H54 (cell line): ENCODE measurements at regions not wholly inside any gene's neighbourhood (a gene's known extent, or its start where the extent isn't known, plus 50 kb on each side); places are given as distances from the start of the nearest gene placed in this dataset.

Experiments used
- DNase-seq: peaks from one replicate; pipeline ENCODE4 v3.0.0; 2011; ENCODE audit warnings: low spot score, mixed read lengths; ENCODE audit not compliant: insufficient read length
- FAIRE-seq: peaks from 3 replicates; lab custom pipeline; 2011; peaks lifted over from hg19 to GRCh38; lab: Jason Lieb, UNC
- POLR2A ChIP-seq: IDR thresholded peaks from 2 replicates; pipeline ENCODE4 v1.6.1; 2011; ENCODE audit warnings: low read depth, mild to moderate bottlenecking, low read length

DNA sequence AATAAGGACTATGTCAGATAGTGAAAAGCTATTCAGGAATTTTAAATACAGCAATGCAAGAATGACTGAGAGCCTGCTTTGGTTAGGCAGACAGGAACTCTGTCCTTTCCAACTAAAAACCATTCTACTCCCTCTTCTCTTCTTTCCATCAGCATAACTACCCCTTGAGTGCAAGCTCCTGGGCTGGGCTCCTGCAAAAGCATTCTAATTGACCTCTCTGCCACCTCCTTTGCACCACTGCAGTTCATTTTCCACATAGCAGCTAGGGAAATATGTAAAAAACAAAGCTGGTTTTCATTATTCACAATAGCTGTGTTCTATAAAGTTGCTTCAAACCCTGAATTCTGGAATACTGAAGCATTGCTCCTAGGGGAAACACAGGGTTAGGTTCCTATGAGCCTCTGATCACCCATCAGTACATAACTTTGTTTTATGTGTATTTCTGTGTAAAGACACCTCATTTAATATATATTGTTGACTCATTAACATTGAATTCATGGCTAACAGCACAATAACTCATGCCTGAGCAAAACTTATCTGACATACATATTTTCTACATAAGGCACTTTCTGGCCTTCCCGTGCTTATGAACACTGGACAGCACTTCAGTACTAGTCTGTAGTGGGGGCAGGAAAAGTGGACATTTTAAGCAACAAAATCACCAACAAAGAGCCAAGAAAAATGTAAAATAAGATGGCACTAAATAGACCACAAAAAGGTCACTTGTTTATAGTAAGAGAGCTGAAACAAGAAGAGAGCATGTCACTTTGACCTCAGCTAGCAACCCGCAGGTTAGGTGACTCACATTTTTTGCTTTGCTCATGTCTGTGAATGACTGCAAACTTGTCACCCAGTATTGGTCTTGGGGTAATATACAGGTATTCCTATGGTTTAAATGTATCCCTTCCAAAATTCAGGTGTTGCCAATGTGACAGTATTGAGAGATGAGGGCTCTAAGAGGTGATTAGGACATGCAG, 57.9 kb upstream of the IRF2BP2 start:
- FAIRE-seq (no peak), DNase-seq (no peak)
- TF ChIP-seq POLR2A: no peak

DNA sequence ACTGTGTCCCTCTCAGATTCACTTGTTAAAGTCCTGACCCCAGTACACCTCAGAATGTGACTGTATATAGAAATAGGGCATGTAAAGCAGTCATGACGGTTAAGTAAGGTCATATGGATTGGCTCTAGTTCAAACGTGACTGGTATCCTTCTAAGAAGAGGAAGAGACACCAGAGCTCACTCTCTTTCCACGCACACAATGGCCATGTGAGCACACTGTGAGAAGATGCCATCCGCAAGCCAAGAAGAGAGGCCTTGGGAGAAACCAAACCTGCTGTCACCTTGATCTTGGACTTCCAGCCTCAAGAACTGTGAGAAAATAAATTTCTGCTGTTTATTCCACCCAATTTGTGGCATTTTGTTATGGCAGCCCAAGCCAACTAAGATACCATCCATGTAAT, 56.8 kb upstream of the IRF2BP2 start:
- no peak for DNase-seq
- FAIRE-seq: no peak
- no peak for TF ChIP-seq POLR2A

DNA sequence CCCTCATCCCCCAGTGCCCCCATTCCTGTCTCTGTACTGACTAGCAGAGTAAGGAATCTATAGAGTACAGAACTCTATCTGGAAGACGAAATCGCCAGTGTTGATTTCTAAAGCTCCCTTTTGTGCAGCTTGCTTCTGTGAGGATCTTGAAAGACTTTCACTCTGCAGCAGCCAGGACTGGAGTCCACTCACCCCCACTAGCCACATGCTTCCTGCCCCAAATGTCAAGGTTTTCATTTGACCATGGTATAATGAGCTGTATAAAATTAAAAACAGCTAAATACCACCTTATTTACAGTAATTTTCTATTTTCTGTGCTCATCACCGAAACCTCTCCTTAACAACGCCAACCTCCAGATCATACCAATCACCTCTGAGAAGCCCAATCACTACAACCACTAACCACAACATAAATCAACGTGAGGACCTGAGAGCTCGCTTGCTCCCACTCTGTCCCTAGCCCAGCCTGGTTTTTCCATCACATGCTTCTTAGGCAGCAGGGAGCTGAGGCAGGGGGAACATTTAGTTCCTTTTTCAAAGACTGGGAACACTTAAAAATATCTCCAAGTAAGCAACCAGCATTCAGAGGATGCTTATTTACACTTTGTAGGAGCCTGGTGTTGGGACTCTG, 56.1 kb upstream of the IRF2BP2 start:
- no peak for FAIRE-seq
- TF ChIP-seq POLR2A: no peak
- DNase-seq: no peak

DNA sequence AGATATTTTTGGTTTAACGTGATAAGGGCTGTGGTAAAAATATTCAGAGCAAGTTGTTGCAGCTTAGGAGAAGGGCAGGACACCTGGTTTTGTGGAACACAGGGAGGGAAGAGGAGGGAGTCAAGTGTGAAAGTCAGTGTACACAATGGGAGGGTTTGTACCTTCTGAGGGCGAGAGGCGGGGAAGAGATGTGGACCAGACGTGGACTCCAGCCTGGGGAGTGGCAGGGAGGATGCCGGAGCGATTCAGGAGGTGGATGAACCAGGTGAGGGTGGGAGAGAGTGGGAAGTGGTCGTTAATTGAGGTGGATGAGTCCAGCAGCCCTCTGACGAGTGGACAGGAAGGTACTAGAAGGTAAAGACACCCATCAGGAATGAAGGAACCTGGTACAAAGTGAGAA, 52.2 kb upstream of the IRF2BP2 start:
- FAIRE-seq (no peak), DNase-seq (no peak)
- TF ChIP-seq POLR2A: no peak

DNA sequence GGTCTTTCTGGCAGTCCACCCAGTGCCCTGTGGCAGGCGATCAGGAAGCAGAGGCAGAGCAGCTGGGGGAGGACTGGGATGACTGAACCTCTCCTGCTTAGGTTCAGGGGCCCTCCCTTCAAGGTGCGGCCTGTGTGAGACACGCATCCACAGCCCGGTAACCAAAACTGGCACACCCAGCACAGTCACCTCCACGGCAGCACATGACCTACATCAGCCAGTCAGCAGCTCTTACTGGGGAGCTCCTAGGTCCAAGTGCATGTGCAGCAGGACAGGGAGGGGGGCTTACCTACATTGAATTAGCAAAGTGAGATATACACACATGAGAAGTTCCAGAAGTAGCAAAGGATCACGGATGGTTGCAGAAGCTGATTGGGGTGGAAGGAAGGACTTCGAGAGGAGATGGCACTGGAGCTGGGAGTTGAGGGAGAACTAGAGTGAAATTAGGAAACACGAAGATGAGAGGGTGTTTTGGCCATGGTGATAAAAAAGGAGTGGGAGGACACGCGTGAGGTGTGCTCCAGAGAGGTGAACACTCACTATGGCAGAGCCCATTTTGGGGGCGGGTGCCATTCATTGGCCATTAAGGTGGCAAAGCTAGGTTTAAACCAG, 51.4 kb upstream of the IRF2BP2 start:
- no peak for DNase-seq
- TF ChIP-seq POLR2A: no peak
- no peak for FAIRE-seq

DNA sequence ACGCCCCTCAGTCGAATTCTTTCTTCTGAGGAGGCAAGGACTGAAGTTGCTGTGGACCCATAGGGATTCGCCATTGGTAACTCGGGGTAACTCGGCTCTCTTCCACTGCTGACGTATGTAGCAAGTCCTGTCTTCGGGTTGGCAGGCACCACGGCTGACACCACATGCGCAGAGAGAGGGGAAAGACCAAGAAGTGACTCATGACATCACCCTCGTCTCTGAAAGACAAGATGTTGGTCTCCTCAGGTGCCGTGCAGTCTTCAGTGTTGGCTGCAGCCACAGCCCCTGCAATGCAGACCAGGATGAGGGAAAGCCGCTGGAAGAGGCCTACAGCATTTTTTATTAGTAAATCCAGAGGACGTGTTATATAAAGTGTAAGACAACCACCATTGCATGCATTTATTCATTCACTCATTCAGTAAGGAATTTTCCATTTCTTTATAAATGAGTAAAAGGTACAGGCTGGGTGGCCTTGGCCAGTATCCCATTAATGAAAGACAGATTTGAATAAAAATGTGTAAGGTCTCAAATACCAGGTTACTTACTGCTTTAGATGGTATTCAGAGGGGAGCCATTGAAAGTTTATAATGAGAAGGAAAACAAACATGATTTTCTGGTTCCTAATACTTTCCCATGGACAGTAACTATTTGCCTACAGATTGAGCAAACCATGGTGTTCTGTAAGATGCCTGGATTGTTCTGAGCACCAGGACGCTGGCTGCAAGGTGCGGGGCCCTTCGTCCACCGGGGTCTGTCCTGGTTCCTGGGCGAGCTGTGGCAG, 50.7 kb upstream of the IRF2BP2 start:
- FAIRE-seq: no peak
- no peak for DNase-seq
- no peak for TF ChIP-seq POLR2A
